Psoas muscle (tissue), 7 donors: ENCODE measurements at regions not wholly inside any gene's neighbourhood (a gene's known extent, or its start where the extent isn't known, plus 50 kb on each side); places are given as distances from the start of the nearest gene placed in this dataset.

Experiments used
- ATAC-seq, 4 donors: fragments of 200-7000 bp; cut with Tn5 transposase; one replicate each; pipeline ENCODE4 v1.9.1; 2020; ENCODE audit warnings: moderate library complexity in 3 of 4, mild to moderate bottlenecking in 2 of 4
- DNase-seq, 2 donors: peaks; one replicate each; pipeline ENCODE4 v3.0.0-alpha.2; 2020
- H3K27ac ChIP-seq: fragments of 200-600 bp; one replicate; pipeline ENCODE4 v1.8.0; 2022
- H3K27me3 ChIP-seq, 3 donors: fragments of 200-600 bp in 1 of 3; one replicate each; pipeline versions ENCODE4 v1.6.1 to v1.8.0; 2013 to 2022; ENCODE audit warnings: low read length in 2 of 3, mild to moderate bottlenecking in 2 of 3, moderate library complexity in 1 of 3; ENCODE audit not compliant: insufficient read depth in 3 of 3
- H3K36me3 ChIP-seq, 2 donors: fragments of 200-600 bp in 1 of 2; one replicate each; pipeline versions ENCODE4 v1.6.1 to v1.8.0; 2013 to 2022; ENCODE audit warnings: low read depth in 1 of 2, mild to moderate bottlenecking in 1 of 2, moderate library complexity in 1 of 2; ENCODE audit not compliant: insufficient read depth in 1 of 2
- H3K4me1 ChIP-seq: fragments of 200-600 bp; one replicate; pipeline ENCODE4 v1.8.0; 2022
- H3K4me3 ChIP-seq: fragments of 200-600 bp; one replicate; pipeline ENCODE4 v1.8.0; 2022; ENCODE audit warnings: mild to moderate bottlenecking
- H3K9me3 ChIP-seq: fragments of 200-600 bp; one replicate; pipeline ENCODE4 v1.8.0; 2022
- CTCF ChIP-seq: fragments of 200-600 bp; IDR thresholded peaks from one replicate; pipeline ENCODE4 v1.8.0; 2022; ENCODE audit warnings: antibody characterized with exemption
- WGBS, 3 donors: extraction: QIAGEN DNeasy Blood & Tissue Kit; methylation state at CpG; one replicate each; pipeline versions ENCODE4 v1.1.6 to v1.1.7; 2013; 5-methylcytosine and 5-hydroxymethylcytosine counted together
- intact Hi-C, 2 donors: fragments of 100-400 bp; cut with DNase I; formaldehyde crosslinking; loops; one replicate each; pipeline versions ENCODE4 v1.11.0 to v1.14.2; 2022
- donor health status: healthy with polysubstance abuse.
- donor health status: DM: no; HTN: no; CAD: no; lungs with moderate emphysema.
- donor health status: Bipolar disorder and iron deficiency.
- donor health status: healthy.
- donor health status: DM: yes; HTN: yes; CAD: no.
- donor health status: DM: no; HTN: no; CAD: no.
- donor health status: DM: yes; HTN: yes; CAD: no.

- no peak for TF ChIP-seq CTCF
- 90 to 94% (median 94%) methylated on average over 12 of the region's 12 CpGs for whole genome bisulfite sequencing, 3 donors
- Histone ChIP-seq H3K36me3 (no peaks in the 10 kb centered on the region), H3K4me3 (no peak overlapping the region), H3K27ac (no peak overlapping the region), H3K9me3 (no peaks in the 10 kb centered on the region), H3K27me3 (no peaks in the 10 kb centered on the region), H3K4me1 (no peaks in the 10 kb centered on the region)
- no peak for DNase-seq
- intact Hi-C loops: no loop called here
- no peak for ATAC-seq
Measured at GRCh38 chr1:218751208-218751948, 406.2 kb downstream of the TGFB2 start.

GRCh38 chr1:218752126-218752525, 407.0 kb downstream of the TGFB2 start:
- ATAC-seq (no peak), DNase-seq (no peak)
- intact Hi-C loops: no loop called here
- Histone ChIP-seq H3K36me3 (no peaks in the 10 kb centered on the region), H3K4me3 (no peak overlapping the region), H3K4me1 (no peaks in the 10 kb centered on the region), H3K27ac (no peak overlapping the region), H3K27me3 (no peaks in the 10 kb centered on the region), H3K9me3 (no peaks in the 10 kb centered on the region)
- no peak for TF ChIP-seq CTCF
- 66 to 80% (median 75%) methylated on average over 3 of the region's 3 CpGs for WGBS, 3 donors

- intact Hi-C loops: no loop called here
- no peak overlapping the region for H3K27ac ChIP-seq
- no peak for DNase-seq
- H3K4me3 ChIP-seq: no peak overlapping the region
- no peaks in the 10 kb centered on the region for H3K27me3 ChIP-seq
- H3K4me1 ChIP-seq: no peaks in the 10 kb centered on the region
- no peaks in the 10 kb centered on the region for H3K36me3 ChIP-seq
- no peak for TF ChIP-seq CTCF
- no peaks in the 10 kb centered on the region for H3K9me3 ChIP-seq
- 58 to 82% (median 65%) methylated on average over 9 of the region's 9 CpGs for WGBS, 3 donors
- ATAC-seq: no peak
Measured at GRCh38 chr1:218754477-218754876, 409.3 kb downstream of the TGFB2 start.

- no peak for DNase-seq
- no peaks in the 10 kb centered on the region for H3K4me1 ChIP-seq
- 93 to 95% (median 94%) methylated on average over 3 of the region's 3 CpGs for WGBS, 3 donors
- H3K4me3 ChIP-seq: no peak overlapping the region
- H3K27ac ChIP-seq: no peak overlapping the region
- ATAC-seq: no peak
- no peaks in the 10 kb centered on the region for H3K9me3 ChIP-seq
- no peak for TF ChIP-seq CTCF
- no peaks in the 10 kb centered on the region for H3K27me3 ChIP-seq
- intact Hi-C loops: no loop called here
- H3K36me3 ChIP-seq: no peaks in the 10 kb centered on the region
Measured at GRCh38 chr1:218755128-218755527, 410.0 kb downstream of the TGFB2 start.

GRCh38 chr1:218759795-218760194, 413.9 kb upstream of the LYPLAL1 start:
- ATAC-seq (no peak), DNase-seq (no peak)
- Histone ChIP-seq H3K36me3 (no peaks in the 10 kb centered on the region), H3K27ac (no peak overlapping the region), H3K9me3 (no peaks in the 10 kb centered on the region), H3K4me1 (no peaks in the 10 kb centered on the region), H3K27me3 (no peaks in the 10 kb centered on the region), H3K4me3 (no peak overlapping the region)
- no peak for TF ChIP-seq CTCF
- WGBS, 3 donors: 94 to 97% (median 95%) methylated on average over 3 of the region's 3 CpGs
- intact Hi-C loops: no loop called here
